RCC 7860 (cell line): ENCODE measurements at regions not wholly inside any gene's neighbourhood (a gene's known extent, or its start where the extent isn't known, plus 50 kb on each side); places are given as distances from the start of the nearest gene placed in this dataset.

Experiments
- DNase-seq: peaks from one replicate; pipeline ENCODE4 v3.0.0-alpha.2; 2015; ENCODE audit warnings: low spot score
- FAIRE-seq: peaks from 2 replicates; lab custom pipeline; 2012; peaks lifted over from hg19 to GRCh38; lab: Jason Lieb, UNC

DNA sequence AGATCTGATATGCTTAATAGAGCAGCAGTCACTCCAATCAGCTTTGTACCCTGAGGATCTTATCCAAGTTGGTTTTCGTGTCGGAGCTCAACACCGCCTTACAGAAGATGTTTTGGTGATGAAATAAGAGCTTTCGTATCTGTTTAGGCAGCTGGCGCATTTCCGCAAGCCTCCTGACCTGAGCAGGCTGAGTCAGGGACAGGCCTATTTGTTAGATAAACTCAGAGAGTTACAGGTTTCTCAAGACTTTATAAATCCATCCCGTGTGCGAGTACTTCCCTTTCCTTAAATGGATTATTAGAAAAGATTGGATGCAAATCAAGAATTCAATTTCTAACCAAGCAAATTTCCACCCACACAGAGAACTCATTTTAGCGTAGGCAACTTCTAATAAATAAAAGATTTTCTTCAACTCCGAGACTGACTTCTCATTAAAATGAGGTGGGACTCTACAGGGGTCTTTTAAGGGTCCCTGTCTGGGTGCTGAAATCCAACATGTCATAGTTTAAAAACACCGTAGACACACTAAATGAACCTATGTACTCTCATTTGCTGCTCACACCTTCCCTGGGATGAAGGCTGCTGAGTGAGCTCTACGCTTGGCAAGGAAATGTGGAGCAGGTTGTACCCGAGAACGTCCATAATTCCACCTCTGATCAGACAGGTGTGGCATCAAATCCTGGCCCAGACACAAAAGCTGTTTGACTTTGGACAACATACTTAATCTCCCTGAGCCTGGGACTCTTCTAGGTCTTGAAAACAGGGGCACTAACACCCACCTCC lies 106.9 kb upstream of the F3 start:
- no peak for FAIRE-seq

DNA sequence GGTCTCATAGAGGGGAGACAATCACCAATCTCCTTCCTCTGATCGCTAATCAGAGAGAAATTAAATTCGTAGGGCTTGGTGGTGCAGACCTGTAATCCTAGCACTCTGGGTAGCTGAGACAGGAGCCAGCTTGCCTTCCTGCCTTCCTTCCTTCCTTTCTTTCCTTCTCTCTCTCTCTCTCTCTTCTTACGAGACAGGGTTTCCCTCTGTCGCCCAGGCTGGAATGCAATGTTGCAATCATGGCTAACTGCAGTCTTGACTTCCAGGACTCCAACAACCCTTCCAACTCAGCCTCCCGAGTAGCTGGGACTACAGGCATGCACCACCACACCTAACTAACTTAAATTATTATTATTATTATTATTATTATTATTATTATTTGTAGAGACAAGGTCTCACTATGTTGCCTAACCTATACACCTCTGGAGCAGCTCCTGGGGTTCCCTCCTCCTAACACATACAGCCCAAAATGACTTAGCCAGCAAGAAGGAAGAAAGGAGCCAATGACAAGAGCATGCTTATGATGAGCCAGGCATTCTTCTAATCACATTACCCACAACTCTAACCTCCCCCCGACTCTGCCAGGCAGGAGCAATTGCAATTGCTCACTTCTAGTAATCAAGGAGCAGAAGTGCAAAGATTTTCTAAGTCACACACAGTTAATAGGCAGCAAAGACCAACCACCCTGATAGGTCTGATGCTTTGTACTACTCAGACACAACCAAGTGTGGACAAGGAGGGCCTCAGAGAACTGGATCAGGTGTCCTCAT lies 105.4 kb upstream of the F3 start:
- FAIRE-seq (no peak), DNase-seq (no peak)

More for the DNA sequence above, 106.9 kb upstream of the F3 start:
- no peak for DNase-seq

DNA sequence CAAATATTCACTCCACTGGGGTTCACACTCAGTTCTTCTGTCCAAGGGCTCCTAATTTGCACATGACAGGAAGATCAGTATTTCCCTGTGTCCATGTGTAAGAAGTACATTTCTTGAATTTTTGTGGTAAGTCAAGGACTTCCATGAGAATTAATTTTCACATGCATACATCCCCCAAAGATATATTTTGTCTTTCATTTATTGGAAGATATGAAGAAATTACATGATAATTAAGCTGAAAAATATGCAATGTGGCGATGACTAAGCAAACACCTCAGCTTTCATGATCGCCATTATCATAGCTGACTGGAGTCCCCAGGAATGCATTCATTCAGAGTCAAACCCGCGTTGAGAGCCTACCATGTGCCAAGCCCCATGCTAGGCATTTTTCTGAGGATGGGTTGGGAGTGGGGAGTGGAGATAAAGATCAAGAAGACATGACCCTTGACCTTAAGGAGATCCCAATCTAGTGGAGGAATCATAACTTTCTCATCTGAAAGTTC lies 104.6 kb upstream of the F3 start:
- FAIRE-seq (peak; percentile 84), DNase-seq (peak; percentile 87)

DNA sequence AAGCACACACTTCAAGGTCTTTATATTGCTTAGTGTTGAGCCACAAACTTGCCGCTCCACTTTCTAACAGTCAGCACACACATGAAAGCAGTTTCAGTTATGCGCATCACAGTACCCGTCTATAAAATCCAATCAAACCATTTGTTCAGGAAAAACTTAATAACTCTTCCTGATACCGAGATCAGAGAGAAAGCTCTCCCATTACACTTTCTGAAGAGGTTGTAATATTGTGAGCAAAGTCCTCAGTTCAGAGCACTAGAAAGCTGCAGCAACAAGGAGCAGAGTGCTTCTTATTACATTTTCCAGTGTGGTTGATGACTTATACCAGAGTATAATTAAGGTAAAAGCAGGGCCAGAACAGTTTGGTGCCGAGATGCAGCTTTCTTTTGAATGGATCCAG lies 102.8 kb upstream of the F3 start:
- FAIRE-seq (no peak), DNase-seq (no peak)

DNA sequence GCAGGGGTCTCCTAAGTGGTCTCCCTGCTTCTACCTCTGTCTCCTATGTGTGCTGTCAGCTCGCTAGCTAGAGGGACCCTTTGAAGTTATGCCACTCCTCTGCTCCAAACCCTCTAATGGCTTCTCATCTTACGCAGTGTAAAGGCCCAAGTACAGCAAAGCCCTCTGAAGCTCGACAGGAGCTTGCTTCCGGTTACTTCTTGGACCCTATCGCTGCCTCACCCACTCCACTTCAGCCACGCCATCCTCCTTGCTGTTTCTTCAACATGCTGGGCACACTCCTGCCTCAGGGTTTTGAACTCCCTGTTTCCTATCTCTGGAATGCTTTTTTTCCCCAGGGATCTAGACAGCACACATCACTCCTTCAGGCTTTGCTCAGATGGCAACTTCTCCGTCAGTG lies 102.3 kb upstream of the F3 start:
- no peak for DNase-seq
- no peak for FAIRE-seq

DNA sequence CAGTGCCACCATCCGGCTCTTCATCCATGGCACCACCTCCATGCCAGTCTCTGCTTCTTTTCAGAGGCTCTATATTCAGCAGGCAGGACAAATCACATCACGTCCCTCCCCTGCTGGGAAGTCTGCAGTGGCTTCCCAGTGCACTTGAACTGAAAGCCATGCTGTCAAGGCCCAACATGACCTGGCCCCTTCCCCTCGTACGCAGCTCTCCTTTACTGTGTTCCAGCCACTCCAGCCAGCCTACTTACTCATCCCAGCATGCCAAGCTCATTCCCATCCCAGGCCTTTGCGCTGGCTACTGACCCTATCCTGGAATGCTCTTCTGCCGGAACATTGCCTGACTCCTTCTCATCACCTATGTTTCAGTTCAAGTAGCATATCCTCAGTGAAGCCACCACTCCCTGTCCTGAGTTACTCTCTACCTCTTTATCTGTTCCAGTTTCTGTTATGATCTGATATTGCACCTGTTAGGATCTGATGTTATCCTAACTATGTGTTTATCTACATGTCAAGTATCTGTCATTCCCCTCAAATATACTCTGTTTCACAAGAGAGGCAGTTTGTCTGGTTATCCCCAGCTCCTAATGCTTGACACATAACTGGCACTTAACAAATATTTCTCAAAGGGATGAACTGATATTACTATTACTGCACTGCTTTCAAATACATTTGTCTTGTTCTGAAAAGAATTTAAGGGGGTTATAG lies 101.2 kb upstream of the F3 start:
- FAIRE-seq (no peak), DNase-seq (no peak)

DNA sequence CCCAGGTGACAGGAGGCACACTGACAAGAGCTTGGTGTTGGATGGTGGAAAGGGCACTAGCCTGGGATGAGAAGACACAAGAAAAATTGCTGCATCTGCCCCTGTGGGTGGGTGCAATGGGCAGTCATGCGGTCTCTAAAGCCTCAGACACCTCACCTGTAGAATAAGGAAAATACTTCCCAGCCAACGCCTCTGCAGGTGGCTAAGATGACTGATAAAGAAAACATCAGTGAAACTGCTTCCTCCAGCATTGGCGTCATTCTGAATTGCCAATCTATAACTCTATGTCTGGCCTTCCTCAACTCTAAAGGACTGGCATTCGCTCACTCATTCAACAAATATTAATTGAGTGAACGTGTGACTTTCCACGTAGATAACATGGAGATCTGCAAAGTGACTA lies 100.4 kb upstream of the F3 start:
- FAIRE-seq (no peak), DNase-seq (no peak)

DNA sequence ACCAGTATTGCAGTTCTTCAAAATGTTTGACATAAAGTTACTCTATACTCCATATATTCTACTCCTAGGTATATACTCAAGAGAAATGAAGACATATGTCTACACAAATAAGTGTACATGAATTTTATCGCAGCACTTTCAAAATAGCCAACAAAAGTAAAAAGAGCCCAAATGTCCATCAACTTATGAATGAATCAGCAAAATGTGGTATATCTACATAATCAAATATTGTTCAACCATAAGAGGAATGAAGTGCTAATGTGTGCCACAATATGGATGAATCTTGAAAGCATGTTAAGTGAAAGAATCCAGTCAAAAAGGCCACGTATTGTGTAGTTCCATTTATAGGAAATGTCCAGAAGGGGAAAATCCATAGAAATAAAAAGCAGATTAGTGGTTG lies 98.6 kb upstream of the F3 start:
- DNase-seq (no peak), FAIRE-seq (no peak)

DNA sequence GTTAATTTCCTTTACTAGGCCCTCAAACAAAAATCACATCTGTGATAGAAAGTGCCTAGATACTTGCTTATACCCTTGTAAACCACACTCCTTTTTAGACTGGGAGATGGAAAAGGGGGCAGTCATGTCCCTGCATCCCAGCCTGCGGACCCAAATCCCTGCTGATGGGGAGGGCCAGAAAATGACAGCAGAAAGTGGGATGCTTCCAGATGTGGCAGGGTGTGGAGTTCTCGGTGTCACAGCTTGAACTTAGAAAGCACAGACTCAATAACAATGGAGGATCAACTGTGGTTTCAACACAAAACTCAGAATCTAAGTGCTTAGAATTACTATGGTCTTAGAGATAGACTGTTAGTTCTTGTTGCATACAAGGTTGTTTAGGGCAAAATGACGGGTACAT lies 95.6 kb upstream of the F3 start:
- FAIRE-seq (no peak), DNase-seq (no peak)

DNA sequence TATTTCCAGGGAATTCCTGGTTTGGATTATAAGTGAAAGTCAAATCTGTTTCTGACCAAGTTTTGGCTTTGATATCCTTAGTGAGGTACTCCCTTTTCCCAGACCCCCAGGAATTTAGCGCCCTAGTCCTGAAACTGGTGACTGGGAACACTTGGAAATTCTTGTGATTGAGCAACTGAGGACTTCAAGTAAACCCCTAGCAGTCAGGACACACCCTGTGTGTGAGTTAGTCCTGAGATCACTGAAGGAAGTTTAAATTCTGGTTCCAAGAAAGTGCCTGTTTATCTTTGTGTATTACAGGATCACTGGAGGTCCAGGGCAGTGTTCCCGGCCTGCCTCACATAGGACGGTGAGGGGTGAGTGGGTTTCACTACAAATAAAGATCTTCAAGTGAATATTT lies 95.1 kb upstream of the F3 start:
- DNase-seq: no peak
- no peak for FAIRE-seq

DNA sequence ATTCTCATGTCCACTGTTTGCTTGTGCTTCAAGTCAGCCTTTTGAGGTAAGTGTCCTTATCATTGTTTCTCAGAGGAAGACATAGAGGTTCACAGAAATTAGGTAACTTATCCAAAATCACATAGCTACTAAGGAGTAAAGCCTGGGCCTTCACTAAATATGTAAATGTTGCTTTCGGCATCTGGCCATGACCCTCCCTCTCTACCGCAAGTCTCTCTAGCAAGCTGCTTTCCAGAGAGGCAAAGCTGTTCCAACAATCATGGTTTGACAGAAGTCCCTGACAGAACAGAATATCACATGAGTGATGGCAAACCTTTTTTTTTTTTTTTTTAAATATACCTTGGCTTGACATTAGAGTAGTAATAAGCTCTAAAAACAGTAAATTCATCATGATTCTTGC lies 94.5 kb upstream of the F3 start:
- DNase-seq (no peak), FAIRE-seq (no peak)

DNA sequence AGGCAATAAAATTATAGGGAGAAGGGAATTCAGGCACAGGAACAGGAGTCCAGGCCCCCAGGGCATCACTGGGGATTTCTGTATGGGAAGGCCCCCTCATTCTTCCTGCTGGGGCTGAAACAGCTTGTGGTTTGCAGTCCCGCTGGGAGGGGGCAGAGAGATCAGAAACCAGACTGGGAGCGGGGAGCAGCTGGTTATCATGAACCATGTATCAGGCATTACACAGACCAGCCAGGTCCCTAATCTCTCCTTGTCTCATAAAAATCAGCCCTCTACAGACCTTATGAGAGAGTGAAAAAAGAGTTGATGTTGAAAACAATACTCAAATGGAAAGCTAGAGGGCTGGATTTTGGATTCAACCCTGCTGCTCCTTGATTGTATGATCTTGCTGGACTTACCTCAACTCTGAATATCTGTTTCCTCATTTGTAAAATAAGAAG lies 93.4 kb upstream of the F3 start:
- DNase-seq: no peak

DNA sequence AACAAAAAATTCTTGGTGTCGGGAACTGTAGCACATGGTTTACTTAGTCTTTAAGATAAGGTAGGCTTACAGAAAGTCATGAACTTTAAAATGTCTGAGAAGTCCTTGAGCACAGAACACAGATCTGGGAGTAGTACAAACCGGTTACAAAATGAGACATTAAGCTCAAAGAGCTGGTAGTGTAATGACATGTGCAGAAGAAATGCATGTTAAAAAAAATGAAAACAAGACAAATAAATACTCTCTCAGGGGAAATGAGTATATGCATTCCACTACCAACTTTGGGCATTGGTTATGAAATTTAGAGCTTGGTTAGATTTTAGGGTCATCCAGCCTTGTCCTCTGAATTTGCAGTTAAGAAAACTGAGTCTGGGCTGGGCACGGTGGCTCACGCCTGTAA lies 91.5 kb upstream of the F3 start:
- no peak for FAIRE-seq
- no peak for DNase-seq

More for the DNA sequence above, 93.4 kb upstream of the F3 start:
- FAIRE-seq: no peak

DNA sequence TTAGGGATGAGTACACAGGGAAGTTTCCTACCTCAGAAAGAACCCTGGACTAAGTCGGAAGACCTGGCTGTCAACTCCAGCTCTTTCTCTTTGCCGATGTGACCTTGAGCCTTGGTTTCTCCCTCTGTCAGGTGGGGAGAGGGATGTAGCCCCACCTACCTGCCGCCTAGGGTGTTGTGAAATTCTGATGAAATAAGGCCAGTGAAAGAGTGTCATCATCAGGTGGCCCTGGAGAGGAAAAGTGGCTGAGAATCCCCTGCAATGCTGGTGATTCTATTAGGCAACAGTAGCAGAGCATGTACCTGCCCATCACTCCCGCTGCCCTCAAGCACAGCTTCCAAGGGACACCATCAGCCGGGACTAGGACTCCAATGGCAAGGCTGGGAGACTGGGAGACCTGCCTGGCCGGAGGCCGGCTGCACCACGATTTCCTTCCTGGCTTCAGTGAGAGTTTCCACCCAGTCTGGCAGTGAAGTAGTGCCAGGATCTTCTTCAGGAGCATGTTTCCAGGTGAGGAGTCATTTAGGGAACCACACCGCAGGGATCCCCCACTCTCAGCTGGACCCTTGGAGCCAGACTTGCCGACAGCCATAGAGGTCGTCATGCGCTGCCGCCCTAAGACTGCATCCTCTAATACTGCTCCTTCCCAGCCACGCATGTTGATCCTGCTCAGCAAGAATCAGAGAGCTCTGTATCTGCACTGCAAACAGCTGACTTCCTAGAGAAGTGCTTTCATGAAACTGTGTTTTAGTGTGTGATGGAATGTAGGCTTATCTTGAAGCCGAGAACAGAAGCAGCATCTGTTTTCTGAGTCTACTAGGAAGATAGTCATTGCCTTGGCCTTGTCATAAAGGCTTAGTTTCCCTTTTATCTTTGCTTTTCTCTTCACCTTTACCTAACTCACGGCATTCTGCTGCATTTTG lies 88.0 kb upstream of the F3 start:
- no peak for FAIRE-seq
- DNase-seq: no peak

DNA sequence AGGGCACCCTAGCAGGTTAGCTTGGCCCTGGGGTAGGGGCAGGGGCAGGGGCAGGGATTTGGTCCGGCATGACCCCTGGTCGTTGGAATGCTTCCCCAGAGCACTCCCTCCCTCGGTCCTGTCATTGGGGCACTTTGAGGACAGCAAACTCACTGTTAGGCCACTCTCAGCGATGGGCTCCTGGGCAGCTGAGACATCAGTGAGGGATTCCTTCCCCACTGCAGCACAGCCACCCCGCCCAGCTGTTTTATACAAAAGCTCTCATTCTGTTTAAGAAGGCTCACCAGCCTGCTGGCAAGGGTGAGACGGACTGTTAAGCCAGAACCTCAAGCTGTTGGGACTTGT lies 86.9 kb upstream of the F3 start:
- DNase-seq (no peak), FAIRE-seq (no peak)

DNA sequence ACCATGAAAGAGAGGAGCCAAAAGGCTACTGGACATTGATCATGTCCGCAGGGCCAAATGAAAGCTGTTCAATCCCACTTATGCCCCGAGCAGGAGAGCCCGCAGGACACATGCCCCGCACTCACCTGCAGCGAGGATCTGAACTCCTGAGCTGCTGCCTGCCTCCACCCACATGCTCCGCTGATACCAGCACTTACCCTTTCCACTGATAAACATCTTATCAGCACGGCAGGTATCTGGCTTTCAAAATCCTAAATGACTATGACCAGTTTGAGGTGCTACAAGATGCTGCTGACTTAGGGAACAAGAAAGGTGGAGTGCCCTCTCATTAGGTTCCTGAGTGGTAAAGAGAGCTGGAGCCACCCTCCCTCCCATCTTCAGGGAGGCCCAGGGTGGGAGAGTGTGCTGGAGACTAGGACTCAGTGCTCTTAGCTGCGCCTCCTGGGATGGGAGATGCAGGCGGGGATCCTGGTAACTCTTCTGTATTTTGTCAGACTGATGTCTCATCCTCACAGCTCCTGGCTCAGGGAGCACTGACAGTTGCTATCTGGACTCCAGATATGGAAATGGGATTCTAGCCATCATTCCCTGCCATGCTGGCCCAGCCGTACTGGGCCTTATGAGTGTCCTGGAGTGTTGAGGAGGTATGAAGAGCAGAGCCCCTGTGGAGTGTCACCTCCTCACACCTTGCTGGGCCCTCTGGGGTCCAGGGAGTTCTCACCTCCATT lies 86.4 kb upstream of the F3 start:
- FAIRE-seq (no peak), DNase-seq (no peak)

DNA sequence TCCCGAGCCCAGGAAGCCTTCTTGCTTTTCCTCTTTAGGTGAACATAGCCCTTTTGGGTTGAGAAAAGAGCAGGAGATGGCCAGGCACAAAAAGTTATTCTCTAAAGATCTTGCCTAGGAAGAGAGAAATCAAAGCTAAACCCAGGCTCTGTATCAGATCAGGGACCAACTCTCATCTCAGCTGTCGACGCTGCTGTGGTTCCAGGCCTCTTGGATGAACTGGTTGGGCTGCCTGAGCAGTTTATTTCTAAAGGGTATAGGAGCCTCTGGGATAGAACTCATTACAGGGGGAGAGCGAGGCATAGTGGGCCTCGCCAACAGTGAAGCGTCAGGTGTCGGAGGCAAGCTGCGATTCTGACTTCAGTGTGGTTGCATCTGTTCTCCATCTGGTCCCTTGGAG lies 82.6 kb upstream of the F3 start:
- no peak for FAIRE-seq
- DNase-seq: no peak

DNA sequence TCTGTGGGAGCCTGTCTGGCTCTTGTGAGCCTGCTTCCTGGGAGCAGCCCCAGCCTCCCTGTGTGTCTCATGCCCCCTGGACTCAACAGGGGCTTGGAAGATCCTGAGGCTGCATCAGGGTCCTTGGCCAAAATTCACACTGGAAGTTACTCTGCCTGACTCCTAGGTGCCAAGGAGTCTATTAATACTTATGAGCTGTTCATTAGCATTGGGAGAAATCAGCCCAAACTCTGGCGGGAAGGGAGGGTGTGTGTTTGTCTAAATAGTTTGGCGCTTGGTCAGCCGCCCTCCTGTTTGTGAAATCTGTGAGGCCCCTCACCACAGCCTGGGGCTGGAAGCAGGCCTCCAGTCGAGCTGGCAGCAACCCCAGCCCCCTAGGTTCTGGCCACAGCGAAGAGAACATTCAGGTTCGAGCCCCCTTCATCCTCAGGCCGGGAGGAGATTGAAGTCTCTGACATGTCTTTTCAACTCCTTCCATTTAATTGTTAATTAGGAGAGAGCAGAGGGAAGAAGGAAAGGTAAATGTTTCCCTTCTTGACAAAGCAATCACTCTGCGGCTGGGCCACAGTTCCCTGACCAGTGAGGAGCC lies 82.1 kb upstream of the F3 start:
- FAIRE-seq (no peak), DNase-seq (no peak)

DNA sequence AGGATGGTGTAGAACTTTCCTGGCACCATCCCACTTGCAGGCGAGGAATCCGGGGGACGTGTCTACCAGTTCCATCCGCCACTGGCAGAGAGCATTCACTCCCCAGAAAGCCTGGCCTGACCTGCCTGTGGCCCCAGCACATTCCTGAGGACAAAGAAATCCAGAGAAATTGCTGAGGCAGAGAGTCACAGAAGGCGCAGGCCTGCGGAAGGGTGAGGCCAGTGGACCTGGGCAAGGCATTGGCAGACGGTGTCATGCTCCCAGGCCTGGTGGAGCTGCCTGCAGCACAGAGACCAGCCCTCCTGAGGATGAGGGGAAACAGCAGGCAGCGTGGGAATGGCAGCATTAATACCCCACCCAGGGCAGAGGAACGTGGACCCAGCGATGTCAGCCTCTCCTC lies 81.2 kb upstream of the F3 start:
- FAIRE-seq (peak; percentile 92), DNase-seq (peak; percentile 96)

DNA sequence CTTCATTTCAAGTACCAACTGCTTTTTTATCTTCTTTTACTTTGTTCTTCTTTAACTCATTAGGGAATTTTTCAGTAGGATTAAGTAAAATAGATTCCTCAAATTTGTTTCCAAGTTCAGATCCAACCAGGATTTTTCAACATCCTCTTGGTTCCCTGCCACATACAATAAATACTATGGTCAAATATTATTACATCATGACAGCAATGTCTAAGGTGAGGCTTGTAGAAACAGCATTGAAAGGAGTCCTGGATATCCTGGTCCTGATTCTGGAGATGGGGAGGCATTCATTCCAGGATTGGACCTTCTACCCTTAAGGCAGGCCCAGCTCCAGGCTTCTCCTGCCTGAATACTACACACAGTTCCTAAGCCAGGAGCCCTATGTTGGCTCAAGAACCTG lies 80.2 kb upstream of the F3 start:
- DNase-seq (no peak), FAIRE-seq (no peak)
